GM12874 (cell line): ENCODE measurements at regions not wholly inside any gene's neighbourhood (a gene's known extent, or its start where the extent isn't known, plus 50 kb on each side); places are given as distances from the start of the nearest gene placed in this dataset.

Experiments
- TF ChIP-seq, protein P1 (sequence below): IDR thresholded peaks from 2 replicates; pipeline ENCODE4 v1.5.1; 2011; ENCODE audit warnings: low read depth, mild to moderate bottlenecking, control low read depth, low read length, moderate library complexity; ENCODE audit not compliant: insufficient read depth

DNA sequence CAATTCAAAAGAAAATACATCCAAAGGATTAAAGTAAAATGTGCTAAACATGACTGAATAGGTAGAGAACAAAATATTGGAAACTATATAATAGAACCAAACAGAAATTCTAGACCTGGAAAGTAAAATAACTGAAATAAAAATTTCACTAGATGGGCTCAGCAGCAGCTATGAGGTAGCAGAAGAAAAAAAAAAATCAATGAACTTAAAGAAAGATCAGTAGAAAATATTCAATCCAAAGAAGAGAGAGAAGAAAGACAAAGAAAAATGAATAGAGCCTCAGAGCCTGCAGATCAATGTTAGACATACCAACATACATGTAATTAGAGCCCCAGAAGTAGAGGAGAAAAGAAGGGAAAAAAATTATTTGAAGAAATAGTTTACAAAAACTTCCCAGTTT lies 129.6 kb upstream of the RNF32 start:
- TF ChIP-seq, protein P1, sequence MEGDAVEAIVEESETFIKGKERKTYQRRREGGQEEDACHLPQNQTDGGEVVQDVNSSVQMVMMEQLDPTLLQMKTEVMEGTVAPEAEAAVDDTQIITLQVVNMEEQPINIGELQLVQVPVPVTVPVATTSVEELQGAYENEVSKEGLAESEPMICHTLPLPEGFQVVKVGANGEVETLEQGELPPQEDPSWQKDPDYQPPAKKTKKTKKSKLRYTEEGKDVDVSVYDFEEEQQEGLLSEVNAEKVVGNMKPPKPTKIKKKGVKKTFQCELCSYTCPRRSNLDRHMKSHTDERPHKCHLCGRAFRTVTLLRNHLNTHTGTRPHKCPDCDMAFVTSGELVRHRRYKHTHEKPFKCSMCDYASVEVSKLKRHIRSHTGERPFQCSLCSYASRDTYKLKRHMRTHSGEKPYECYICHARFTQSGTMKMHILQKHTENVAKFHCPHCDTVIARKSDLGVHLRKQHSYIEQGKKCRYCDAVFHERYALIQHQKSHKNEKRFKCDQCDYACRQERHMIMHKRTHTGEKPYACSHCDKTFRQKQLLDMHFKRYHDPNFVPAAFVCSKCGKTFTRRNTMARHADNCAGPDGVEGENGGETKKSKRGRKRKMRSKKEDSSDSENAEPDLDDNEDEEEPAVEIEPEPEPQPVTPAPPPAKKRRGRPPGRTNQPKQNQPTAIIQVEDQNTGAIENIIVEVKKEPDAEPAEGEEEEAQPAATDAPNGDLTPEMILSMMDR, result no peak

DNA sequence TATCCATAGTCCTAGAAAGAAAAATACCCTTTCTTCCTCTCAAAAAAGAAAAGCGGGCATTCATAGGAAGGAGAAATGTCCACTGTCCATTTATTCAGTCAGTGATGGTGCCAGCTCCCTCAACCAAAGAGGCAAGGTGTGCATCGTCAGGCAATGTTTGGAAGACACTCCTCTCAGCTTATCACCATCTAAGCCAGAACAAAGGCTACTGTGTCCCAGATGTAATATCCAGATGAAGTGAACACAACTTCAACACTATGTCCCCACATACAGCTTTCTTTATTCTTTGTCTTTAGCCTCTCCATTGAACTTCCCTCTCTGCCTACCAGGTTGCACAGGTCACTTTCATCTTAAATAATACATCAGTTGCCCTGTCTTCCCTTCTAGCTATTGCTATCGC lies 131.4 kb upstream of the RNF32 start:
- TF ChIP-seq, protein P1, result no peak

DNA sequence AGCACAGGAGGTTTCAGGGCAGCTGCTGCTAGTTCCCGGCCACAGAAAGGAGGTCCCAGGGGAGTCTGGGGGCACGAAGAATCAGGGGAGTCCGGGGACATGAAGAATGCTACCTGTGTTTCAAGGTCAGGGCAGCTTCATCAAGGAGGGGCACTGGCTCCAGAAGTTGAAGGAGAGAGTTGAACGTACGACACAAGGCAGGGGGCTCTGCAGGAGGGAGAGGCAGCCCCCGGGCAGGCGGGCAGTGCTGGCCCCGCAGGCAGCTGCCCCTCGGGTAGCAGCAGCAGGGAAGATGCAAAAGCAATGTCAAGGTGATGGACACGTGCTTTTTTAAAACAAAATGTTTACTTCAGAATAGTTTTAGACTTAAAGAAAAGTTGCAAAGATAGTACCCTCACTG lies 134.7 kb upstream of the RNF32 start:
- TF ChIP-seq, protein P1, result no peak

DNA sequence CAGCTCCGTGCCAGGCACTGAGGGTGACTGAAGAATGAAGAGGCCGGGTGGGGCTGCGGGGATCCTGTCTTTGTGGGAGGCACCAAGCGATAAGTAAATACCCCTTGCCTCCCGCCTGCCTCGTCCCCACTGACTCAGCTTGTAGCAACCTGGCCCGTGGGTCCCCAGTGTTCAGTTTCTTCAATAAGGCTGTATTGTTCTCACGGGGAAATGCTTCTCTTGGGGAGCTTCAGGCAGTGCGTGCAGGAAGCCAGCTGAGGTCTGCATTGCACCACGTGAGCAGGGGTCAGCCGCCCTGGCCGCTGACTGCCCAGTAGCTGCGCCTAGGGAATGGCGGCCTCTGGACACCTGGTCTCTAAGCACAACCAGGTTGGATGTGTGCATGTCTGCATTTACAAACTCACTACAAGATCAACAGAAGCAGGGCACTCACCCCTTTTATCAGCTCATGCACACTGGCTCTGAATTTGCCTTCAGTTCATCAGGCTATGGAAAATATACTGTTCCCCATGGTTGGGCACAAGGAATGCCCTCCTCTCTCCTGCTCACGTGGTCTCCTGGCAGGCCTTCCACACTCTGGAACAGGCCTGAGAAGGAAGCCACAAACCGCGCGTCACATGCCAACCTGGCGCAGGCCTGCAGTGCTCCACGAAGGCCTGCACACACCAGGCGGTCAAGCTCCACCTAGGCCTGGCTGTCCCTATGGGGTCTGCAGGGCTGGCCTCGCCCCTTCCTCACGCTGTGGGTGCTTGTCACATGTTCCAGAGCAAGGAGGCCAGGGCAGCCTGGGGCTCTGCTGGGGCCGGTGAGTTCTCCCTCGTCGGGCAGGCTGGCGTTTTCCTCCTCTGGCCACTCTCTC lies 135.7 kb upstream of the RNF32 start:
- TF ChIP-seq, protein P1, result no peak

DNA sequence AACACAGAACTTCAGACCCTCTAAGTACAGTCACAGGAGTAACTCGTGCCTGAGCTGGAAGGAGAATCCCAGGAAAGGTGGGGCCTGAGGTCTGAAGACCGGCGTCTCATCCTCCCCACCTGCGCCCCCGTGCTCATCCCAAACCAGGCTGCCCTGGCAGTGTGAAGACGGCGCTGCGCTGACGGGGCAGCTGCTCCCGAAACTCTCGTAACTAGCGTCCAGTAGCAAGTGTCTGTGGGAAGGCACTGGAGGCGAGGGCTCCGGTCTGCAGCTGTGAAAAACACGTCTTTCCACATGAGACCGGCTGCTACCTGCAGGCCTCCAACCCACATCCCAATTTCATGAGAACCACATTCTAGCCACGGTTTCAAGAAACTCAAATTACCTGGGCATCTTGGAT lies 136.6 kb upstream of the RNF32 start:
- TF ChIP-seq, protein P1, result no peak

DNA sequence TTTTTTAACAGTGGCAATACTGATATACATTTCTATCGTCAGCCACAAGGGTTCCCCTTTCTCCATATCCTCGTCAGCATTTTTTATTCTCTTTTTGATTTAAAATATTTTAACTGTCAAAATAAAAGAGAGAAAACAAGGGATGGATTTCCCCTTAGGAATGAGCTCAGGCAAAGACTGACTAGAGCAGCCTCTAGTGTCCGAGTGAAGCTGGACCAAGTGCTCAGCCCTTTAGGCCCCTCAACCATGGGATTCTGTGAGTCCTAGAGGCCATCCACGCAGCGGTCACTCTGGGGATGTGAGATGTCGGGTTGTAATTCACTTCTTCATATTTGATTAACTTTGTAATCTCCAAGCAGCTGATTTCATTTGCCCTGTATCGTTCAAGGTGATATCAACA lies 137.4 kb upstream of the RNF32 start:
- TF ChIP-seq, protein P1, result no peak

DNA sequence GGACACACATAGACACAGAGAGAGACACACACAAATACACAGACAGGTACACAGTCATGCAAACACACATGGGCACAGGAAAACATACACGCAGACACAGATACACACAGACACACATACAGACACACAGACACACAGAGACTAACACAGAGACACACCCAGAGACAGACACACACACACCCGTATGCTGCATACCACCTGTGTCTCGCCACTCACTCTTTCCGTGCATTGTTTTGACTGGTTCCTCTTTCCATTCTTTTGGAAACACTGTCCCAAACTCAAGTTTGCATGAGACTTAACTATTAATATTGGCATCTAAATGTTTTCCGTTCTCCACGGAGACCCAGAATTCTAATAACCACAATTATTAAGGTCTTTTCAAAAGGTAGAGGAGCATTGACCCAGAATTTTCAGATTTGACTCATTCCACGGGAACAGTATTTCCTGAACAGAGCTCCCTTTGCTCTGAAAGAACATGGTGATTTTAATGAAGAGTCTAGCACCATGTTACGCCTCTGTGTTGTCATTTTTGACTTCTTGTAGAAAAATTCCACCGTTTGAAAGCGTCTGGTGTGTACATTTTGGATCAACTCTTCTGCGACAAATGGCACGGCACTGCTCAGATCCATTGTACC lies 141.2 kb upstream of the RNF32 start:
- TF ChIP-seq, protein P1, result no peak
